ENCODE measurements at regions not wholly inside any gene's neighbourhood (a gene's known extent, or its start where the extent isn't known, plus 50 kb on each side); places are given as distances from the start of the nearest gene placed in this dataset.

- TF ChIP-seq CTCF (IDR thresholded peaks at IDR 0.05) (no peak), POLR2AphosphoS5 (IDR thresholded peaks at IDR 0.05; ENCODE audit: low read depth, low read length) (no peak), REST (IDR thresholded peaks at IDR 0.05; ENCODE audit: insufficient read depth in 1 of 2, low read depth in 2 of 2, low read length in 1 of 2) (no peak)
These were observed 159.0 kb upstream of the HAAO start for GRCh38 chr2:42951263-42951938.

All from Panc1 (cell line).